Mesendoderm (in vitro differentiated cells): ENCODE measurements at regions not wholly inside any gene's neighbourhood (a gene's known extent, or its start where the extent isn't known, plus 50 kb on each side); places are given as distances from the start of the nearest gene placed in this dataset.

Experiments used
- DNase-seq: peaks from one replicate; pipeline ENCODE4 v3.0.0; 2013
- H2AK5ac ChIP-seq: 2 replicates; pipeline ENCODE4 v1.6.1; 2013; ENCODE audit warnings: low read length, inconsistent platforms
- H2BK120ac ChIP-seq: 2 replicates; pipeline ENCODE4 v1.6.1; 2013; ENCODE audit warnings: low read depth, mild to moderate bottlenecking, low read length, moderate library complexity, mixed read lengths
- H2BK15ac ChIP-seq: replicated peaks from 2 replicates; pipeline ENCODE4 v1.6.1; 2013; ENCODE audit warnings: low read depth, mild to moderate bottlenecking, moderate library complexity
- H2BK5ac ChIP-seq: 2 replicates; pipeline ENCODE4 v1.6.1; 2013; ENCODE audit warnings: low read length, inconsistent platforms
- H3K18ac ChIP-seq: 2 replicates; pipeline ENCODE4 v1.6.1; 2013; ENCODE audit warnings: mild to moderate bottlenecking, low read length, mixed read lengths
- H3K23ac ChIP-seq: one replicate; pipeline ENCODE4 v1.6.1; 2013; ENCODE audit warnings: low read length
- H3K27ac ChIP-seq: 2 replicates; pipeline ENCODE4 v1.5.1; 2013; ENCODE audit warnings: low read depth, mild to moderate bottlenecking, inconsistent platforms, low read length, moderate library complexity
- H3K27me3 ChIP-seq: 2 replicates; pipeline ENCODE4 v1.6.1; 2013; ENCODE audit warnings: low read length, control low read depth, mild to moderate bottlenecking, inconsistent platforms; ENCODE audit not compliant: insufficient read depth, poor library complexity
- H3K36me3 ChIP-seq: 2 replicates; pipeline ENCODE4 v1.6.1; 2013; ENCODE audit warnings: low read length, inconsistent platforms; ENCODE audit not compliant: control insufficient read depth, insufficient read depth
- H3K4ac ChIP-seq: one replicate; pipeline ENCODE4 v1.6.1; 2013; ENCODE audit warnings: low read depth, mild to moderate bottlenecking, low read length, moderate library complexity
- H3K4me1 ChIP-seq: 2 replicates; pipeline ENCODE4 v1.6.1; 2013; ENCODE audit warnings: low read depth, low read length, inconsistent platforms; ENCODE audit not compliant: control insufficient read depth
- H3K4me2 ChIP-seq: 2 replicates; pipeline ENCODE4 v1.6.1; 2013; ENCODE audit warnings: low read length
- H3K4me3 ChIP-seq: 2 replicates; pipeline ENCODE4 v1.5.1; 2013; ENCODE audit warnings: mild to moderate bottlenecking, low read length
- H3K56ac ChIP-seq: one replicate; pipeline ENCODE4 v1.6.1; 2013; ENCODE audit warnings: low read length
- H3K79me1 ChIP-seq: 2 replicates; pipeline ENCODE4 v1.6.1; 2013; ENCODE audit warnings: low read length, inconsistent platforms
- H3K79me2 ChIP-seq: 2 replicates; pipeline ENCODE4 v1.6.1; 2013; ENCODE audit warnings: mild to moderate bottlenecking, low read length; ENCODE audit not compliant: control insufficient read depth, insufficient read depth
- H3K9ac ChIP-seq: 2 replicates; pipeline ENCODE4 v1.6.1; 2013; ENCODE audit warnings: low read length, inconsistent platforms
- H4K5ac ChIP-seq: one replicate; pipeline ENCODE4 v1.6.1; 2013; ENCODE audit warnings: low read length
- H4K8ac ChIP-seq: one replicate; pipeline ENCODE4 v1.6.1; 2013; ENCODE audit warnings: low read depth, mild to moderate bottlenecking, control low read depth, low read length, moderate library complexity
- WGBS: extraction: QIAGEN DNeasy Blood & Tissue Kit; methylation state at CpG from one replicate; pipeline ENCODE4 v1.1.7; 2013; ENCODE audit warnings: low lambda C conversion rate, missing lambda C conversion rate; ENCODE audit not compliant: insufficient coverage; ENCODE audit errors: extremely low coverage; 5-methylcytosine and 5-hydroxymethylcytosine counted together

- H3K4ac ChIP-seq, result no peak overlapping the region
- no peak overlapping the region for H2BK5ac ChIP-seq
- no CpG with 5 or more reads among the region's 2 CpGs for WGBS
- H3K79me1 ChIP-seq, result no peaks in the 10 kb centered on the region
- no peak overlapping the region for H3K18ac ChIP-seq
- no peaks in the 10 kb centered on the region for H3K4me1 ChIP-seq
- no peak for DNase-seq
- no peak overlapping the region for H3K56ac ChIP-seq
- no peak overlapping the region for H3K4me2 ChIP-seq
- H2AK5ac ChIP-seq, result no peak overlapping the region
- no peak overlapping the region for H4K8ac ChIP-seq
- H2BK15ac ChIP-seq, result no peak overlapping the region
- H2BK120ac ChIP-seq, result no peak overlapping the region
- H3K79me2 ChIP-seq, result no peaks in the 10 kb centered on the region
- no peak overlapping the region for H4K5ac ChIP-seq
- no peaks in the 10 kb centered on the region for H3K36me3 ChIP-seq
- H3K27ac ChIP-seq, result no peak overlapping the region
- no peak overlapping the region for H3K9ac ChIP-seq
- no peak overlapping the region for H3K23ac ChIP-seq
- H3K4me3 ChIP-seq, result no peak overlapping the region
- H3K27me3 ChIP-seq, result no peaks in the 10 kb centered on the region
Observed at GRCh38 chr5:123273095-123273494, 150.1 kb downstream of the CEP120 start.

DNA sequence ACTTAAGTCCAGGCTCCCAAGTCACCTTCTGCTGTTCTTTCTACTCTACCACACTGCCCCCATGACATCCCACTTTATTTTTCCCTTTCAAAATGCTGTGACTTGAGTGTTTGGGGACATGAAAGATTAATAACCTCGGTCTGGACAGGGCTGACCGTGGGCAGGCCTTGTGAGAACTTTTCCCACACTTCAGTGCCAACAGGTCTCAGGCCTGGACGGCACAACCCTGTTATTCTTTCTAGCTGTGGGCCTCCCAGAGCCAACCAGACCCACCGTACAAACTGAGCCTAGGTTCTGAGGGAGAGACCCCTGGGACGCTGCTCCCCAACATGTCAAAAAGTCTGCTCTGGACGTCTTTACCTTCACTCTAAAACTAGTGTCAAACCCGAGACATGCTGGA lies 153.4 kb downstream of the CEP120 start:
- Histone ChIP-seq H3K4ac (no peak overlapping the region), H3K36me3 (no peaks in the 10 kb centered on the region), H3K18ac (no peak overlapping the region), H2BK15ac (no peak overlapping the region), H2BK120ac (no peak overlapping the region), H3K4me3 (no peak overlapping the region), H3K9ac (no peak overlapping the region), H3K4me1 (no peaks in the 10 kb centered on the region), H2AK5ac (no peak overlapping the region), H3K27ac (no peak overlapping the region), H3K4me2 (no peak overlapping the region), H4K8ac (no peak overlapping the region), H3K56ac (no peak overlapping the region), H3K79me2 (no peaks in the 10 kb centered on the region), H4K5ac (no peak overlapping the region), H3K27me3 (no peaks in the 10 kb centered on the region), H3K23ac (no peak overlapping the region), H3K79me1 (no peaks in the 10 kb centered on the region), H2BK5ac (no peak overlapping the region)
- no peak for DNase-seq
- no CpG with 5 or more reads among the region's 7 CpGs for WGBS

GRCh38 chr5:123269436-123269835 lies 153.8 kb downstream of the CEP120 start:
- Histone ChIP-seq H3K18ac (no peak overlapping the region), H2BK120ac (no peak overlapping the region), H3K4me2 (no peak overlapping the region), H3K79me1 (no peaks in the 10 kb centered on the region), H2BK15ac (no peak overlapping the region), H4K8ac (no peak overlapping the region), H3K4me3 (no peak overlapping the region), H3K36me3 (no peaks in the 10 kb centered on the region), H3K4ac (no peak overlapping the region), H3K27me3 (no peaks in the 10 kb centered on the region), H3K79me2 (no peaks in the 10 kb centered on the region), H2AK5ac (no peak overlapping the region), H3K56ac (no peak overlapping the region), H3K4me1 (no peaks in the 10 kb centered on the region), H2BK5ac (no peak overlapping the region), H3K23ac (no peak overlapping the region), H3K27ac (no peak overlapping the region), H4K5ac (no peak overlapping the region), H3K9ac (no peak overlapping the region)
- DNase-seq, result no peak
- no CpG with 5 or more reads among the region's 4 CpGs for WGBS

DNA sequence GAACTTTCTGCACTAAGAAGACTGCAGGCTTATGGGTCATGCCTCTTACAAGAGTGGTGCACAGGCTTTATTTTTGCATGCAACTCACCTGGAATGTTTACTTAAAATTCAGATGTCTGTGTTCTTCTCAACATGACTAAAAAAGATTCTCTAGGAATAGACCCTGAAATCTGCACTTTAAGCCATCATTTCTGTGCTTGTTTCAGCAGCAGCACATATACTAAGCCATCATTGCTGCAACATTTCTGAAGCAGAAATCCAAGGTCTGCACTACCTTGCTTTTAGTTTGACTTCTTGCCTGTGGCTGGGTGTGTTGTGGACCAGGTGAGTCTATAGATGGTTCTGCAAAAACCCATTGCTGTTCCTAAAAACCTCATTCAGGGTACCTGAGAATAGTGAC lies 156.8 kb downstream of the CEP120 start:
- Histone ChIP-seq H3K36me3 (no peaks in the 10 kb centered on the region), H3K4me3 (no peak overlapping the region), H3K56ac (no peak overlapping the region), H2BK5ac (no peak overlapping the region), H3K27ac (no peak overlapping the region), H3K23ac (no peak overlapping the region), H3K4me2 (no peak overlapping the region), H4K5ac (no peak overlapping the region), H3K79me2 (no peaks in the 10 kb centered on the region), H4K8ac (no peak overlapping the region), H3K79me1 (no peaks in the 10 kb centered on the region), H3K4me1 (no peaks in the 10 kb centered on the region), H3K18ac (no peak overlapping the region), H3K9ac (no peak overlapping the region), H2BK120ac (no peak overlapping the region), H2AK5ac (no peak overlapping the region), H3K4ac (no peak overlapping the region), H2BK15ac (no peak overlapping the region), H3K27me3 (no peaks in the 10 kb centered on the region)
- no peak for DNase-seq

GRCh38 chr5:123265551-123265950 lies 157.7 kb downstream of the CEP120 start:
- no peak for DNase-seq
- H3K79me2 ChIP-seq, result no peaks in the 10 kb centered on the region

DNA sequence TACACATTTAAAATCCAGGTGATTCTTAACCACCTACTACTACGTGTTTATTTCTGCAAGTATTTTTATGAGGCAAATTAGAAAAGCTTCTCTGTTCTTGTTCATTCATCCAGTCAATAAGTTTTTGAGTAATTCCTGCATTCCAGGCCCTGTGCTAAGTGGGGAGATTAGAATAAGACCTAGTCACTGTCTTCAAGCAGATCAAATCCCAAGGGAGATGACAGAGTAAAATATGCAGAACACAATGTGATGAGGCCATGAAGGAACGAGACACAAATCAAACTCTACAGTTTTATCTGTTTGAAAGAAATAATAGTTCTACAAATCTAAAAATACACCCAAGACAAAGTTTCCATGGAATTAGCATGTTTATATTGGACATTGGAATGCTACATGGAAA lies 158.8 kb downstream of the CEP120 start:
- no peak for DNase-seq
- Histone ChIP-seq H3K27me3 (no peaks in the 10 kb centered on the region), H3K4me3 (no peak overlapping the region), H3K36me3 (no peaks in the 10 kb centered on the region), H4K5ac (no peak overlapping the region), H3K56ac (no peak overlapping the region), H3K79me2 (no peaks in the 10 kb centered on the region), H3K23ac (no peak overlapping the region), H3K18ac (no peak overlapping the region), H2BK15ac (no peak overlapping the region), H3K4me2 (no peak overlapping the region), H2BK5ac (no peak overlapping the region), H3K4me1 (no peaks in the 10 kb centered on the region), H3K4ac (no peak overlapping the region), H4K8ac (no peak overlapping the region), H2BK120ac (no peak overlapping the region), H3K79me1 (no peaks in the 10 kb centered on the region), H2AK5ac (no peak overlapping the region), H3K9ac (no peak overlapping the region), H3K27ac (no peak overlapping the region)
- no CpG with 5 or more reads among the region's 2 CpGs for WGBS

More at GRCh38 chr5:123265551-123265950, 157.7 kb downstream of the CEP120 start:
- no peak overlapping the region for H2BK120ac ChIP-seq
- no peak overlapping the region for H3K27ac ChIP-seq
- no peak overlapping the region for H2BK15ac ChIP-seq
- H4K5ac ChIP-seq, result no peak overlapping the region
- H3K36me3 ChIP-seq, result no peaks in the 10 kb centered on the region
- no peak overlapping the region for H3K9ac ChIP-seq
- H3K23ac ChIP-seq, result no peak overlapping the region
- no CpG with 5 or more reads among the region's 2 CpGs for WGBS
- H3K27me3 ChIP-seq, result no peaks in the 10 kb centered on the region
- H2AK5ac ChIP-seq, result no peak overlapping the region
- H3K18ac ChIP-seq, result no peak overlapping the region
- H2BK5ac ChIP-seq, result no peak overlapping the region
- no peaks in the 10 kb centered on the region for H3K4me1 ChIP-seq
- no peaks in the 10 kb centered on the region for H3K79me1 ChIP-seq
- no peak overlapping the region for H4K8ac ChIP-seq
- no peak overlapping the region for H3K56ac ChIP-seq
- no peak overlapping the region for H3K4me3 ChIP-seq
- H3K4ac ChIP-seq, result no peak overlapping the region
- no peak overlapping the region for H3K4me2 ChIP-seq
